Mesodermal cell (in vitro differentiated cells): ENCODE measurements at regions not wholly inside any gene's neighbourhood (a gene's known extent, or its start where the extent isn't known, plus 50 kb on each side); places are given as distances from the start of the nearest gene placed in this dataset.

ENCODE experiments used
- H3K27ac ChIP-seq: 2 replicates; pipeline ENCODE4 v1.7.0; 2013; ENCODE audit warnings: mild to moderate bottlenecking, low read depth, low read length, moderate library complexity; ENCODE audit not compliant: severe bottlenecking
- H3K36me3 ChIP-seq: 2 replicates; pipeline ENCODE4 v1.7.1; 2013; ENCODE audit warnings: mild to moderate bottlenecking, low read length, moderate library complexity; ENCODE audit not compliant: control insufficient read depth, insufficient read depth
- H3K4me1 ChIP-seq: one replicate; pipeline ENCODE4 v1.7.1; 2013; ENCODE audit warnings: mild to moderate bottlenecking, low read length; ENCODE audit not compliant: insufficient read depth, control insufficient read depth, poor library complexity, severe bottlenecking
- H3K4me3 ChIP-seq: 2 replicates; pipeline ENCODE4 v1.7.0; 2013; ENCODE audit warnings: low read length, control low read depth, mild to moderate bottlenecking; ENCODE audit not compliant: insufficient read depth, poor library complexity, severe bottlenecking; ENCODE audit errors: extremely low read depth
- H3K9me3 ChIP-seq: 2 replicates; pipeline ENCODE4 v1.7.1; 2013; ENCODE audit warnings: mild to moderate bottlenecking, low read length, moderate library complexity; ENCODE audit not compliant: control insufficient read depth
- WGBS, 2 experiments: methylation state at CpG; one replicate each; pipeline ENCODE4 v1.1.5; 2013; ENCODE audit warnings: missing lambda C conversion rate in 2 of 2; ENCODE audit not compliant: insufficient coverage in 2 of 2; 5-methylcytosine and 5-hydroxymethylcytosine counted together

DNA sequence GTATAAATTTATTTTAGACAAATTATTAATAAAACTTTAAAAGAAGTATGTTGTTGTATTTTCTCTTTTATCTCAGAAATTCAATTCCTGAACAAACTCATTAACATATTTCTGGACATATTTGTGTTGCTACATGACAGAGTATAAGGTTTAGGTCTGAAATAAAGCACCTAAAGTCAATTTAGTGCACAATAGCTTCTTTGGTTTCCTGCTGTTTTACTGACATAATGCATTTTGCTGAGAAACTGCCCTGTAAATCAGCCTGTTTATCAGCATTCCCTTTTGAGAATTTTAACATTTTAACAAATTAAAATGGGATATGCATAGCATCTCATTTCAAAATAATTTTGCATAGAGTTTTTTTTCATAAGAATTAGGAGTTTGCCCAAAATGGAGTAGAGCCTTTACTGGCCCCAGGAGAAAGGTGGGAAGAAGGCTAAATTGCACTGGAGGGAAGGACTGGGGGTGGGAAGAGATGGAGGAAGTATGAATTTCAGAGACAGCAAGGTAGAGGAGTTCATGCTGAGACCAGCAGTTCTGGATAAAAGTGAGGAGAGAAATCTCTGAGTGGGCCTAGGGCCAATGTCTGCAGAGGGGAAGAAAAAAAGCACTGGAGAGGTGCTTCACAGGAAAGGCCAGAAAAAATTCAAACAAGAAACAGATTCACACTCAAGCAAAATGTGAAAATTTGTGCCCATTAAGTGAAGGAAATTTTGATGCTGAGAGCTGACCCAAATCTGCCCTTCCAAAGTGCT, 324.2 kb upstream of the HSF2 start:
- H3K27ac ChIP-seq: no peak overlapping the region
- H3K4me3 ChIP-seq: no peak overlapping the region
- no peaks in the 10 kb centered on the region for H3K36me3 ChIP-seq
- no peaks in the 10 kb centered on the region for H3K9me3 ChIP-seq
- no peaks in the 10 kb centered on the region for H3K4me1 ChIP-seq

DNA sequence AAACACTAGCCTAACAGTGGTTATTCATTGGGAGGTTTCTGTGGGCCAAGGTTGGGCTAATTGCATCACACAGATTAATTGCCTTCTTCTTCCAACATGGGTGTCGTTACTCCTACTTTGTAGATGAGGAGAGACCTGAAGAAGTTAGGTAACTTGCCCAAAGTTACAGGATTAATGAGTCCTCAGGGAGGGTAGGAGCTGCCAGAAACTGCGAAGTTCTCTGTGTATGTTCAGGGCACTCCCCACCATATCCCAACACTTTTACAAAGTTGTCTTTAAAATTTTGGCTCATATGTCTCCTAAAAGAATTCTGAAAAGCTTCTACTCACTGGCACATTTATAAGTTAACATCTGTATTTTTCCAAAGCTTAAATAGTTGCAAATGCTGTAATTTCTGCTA, 323.5 kb upstream of the HSF2 start:
- Histone ChIP-seq H3K4me1 (no peaks in the 10 kb centered on the region), H3K4me3 (no peak overlapping the region), H3K36me3 (no peaks in the 10 kb centered on the region), H3K9me3 (no peaks in the 10 kb centered on the region), H3K27ac (no peak overlapping the region)
- 60% methylated on average over 1 of the region's 2 CpGs; no CpG with 5 or more reads in 1 of the 2 experiments for WGBS, 2 experiments

DNA sequence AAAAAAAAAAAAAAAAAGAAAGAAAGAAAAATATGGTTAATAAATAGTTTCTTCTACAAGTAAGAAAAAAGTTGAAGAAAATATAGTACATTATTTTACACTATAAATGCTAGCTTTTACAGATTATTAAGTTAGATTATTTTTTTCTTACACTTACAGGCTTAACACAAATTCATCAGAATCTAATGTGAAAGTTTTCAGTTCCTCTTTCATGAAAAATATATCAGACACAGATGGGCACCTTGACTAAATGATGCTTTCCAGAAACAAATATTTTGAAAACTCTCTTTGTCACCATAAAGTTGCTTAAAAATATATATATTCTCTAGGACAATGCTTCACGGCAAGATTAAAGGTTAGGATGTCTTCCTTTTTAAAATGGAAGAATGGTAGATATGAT, 321.8 kb upstream of the HSF2 start:
- WGBS, 2 experiments: no CpG with 5 or more reads among the region's 1 CpG
- Histone ChIP-seq H3K27ac (no peak overlapping the region), H3K9me3 (no peaks in the 10 kb centered on the region), H3K36me3 (no peaks in the 10 kb centered on the region), H3K4me3 (no peak overlapping the region), H3K4me1 (no peaks in the 10 kb centered on the region)

DNA sequence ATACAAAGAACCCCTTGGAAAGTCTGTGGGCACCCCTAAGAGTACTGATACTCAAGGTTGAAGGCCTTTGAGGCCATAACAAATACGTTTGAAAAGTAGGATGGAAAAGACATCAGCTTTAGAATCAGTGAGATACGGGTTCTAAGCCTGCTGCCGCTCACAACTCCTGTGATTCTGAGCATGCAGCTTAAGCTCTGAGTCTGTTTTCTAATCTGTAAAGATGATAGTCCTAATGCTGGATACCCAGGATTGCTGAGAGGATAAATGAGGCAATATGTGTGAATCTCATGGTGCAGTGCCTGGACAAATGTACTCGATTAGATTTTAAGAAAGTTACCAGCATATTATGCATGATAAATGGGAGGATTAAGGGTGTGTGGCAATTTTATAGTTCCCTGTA, 321.0 kb upstream of the HSF2 start:
- H3K27ac ChIP-seq: no peak overlapping the region
- no peaks in the 10 kb centered on the region for H3K36me3 ChIP-seq
- no peak overlapping the region for H3K4me3 ChIP-seq
- WGBS, 2 experiments: 92 to 94% methylated on average over 2 to 4 of the region's 4 CpGs
- no peaks in the 10 kb centered on the region for H3K9me3 ChIP-seq
- H3K4me1 ChIP-seq: no peaks in the 10 kb centered on the region

DNA sequence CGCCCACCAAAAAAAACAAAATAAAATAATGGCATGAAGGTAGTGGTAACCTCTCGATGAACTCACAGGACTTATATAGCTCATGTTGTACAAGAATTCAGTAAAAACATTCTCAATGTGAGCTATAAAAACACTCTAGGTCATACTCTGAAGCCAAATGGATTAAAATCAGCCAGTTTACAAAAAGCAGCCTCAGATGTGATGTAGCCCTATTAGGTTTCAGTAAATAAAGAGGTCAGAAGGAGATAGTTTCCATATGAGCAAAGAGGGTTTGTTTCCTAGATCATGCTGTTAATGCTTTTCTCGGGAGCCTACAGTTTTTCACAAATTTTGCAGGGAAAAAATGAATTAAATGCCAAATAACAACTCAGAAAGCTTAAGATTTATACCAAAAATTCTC, 319.5 kb upstream of the HSF2 start:
- no CpG with 5 or more reads among the region's 3 CpGs for WGBS, 2 experiments
- Histone ChIP-seq H3K27ac (no peak overlapping the region), H3K4me1 (no peaks in the 10 kb centered on the region), H3K4me3 (no peak overlapping the region), H3K9me3 (no peaks in the 10 kb centered on the region), H3K36me3 (no peaks in the 10 kb centered on the region)

DNA sequence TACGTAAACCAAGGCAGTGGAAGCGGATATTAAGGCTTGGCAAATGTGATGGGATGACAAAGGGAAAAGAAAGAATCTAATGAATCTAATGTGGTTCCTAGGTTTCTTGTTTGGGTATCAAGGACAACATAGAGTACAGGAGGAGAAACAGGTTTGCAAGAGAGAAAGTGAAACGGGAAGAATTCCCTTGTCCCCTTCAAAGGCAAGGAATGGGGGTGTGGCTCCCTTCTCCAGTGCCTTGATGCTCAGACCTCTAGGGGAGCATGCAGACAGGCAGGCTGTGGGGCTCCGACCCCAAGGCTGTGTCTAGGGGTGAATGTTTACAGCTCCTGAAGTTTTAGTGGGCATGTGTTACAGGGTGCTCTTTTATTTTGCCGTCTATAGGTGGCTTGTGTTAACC, 317.5 kb upstream of the HSF2 start:
- WGBS, 2 experiments: 89 to 96% methylated on average over 3 to 4 of the region's 5 CpGs
- H3K9me3 ChIP-seq: no peaks in the 10 kb centered on the region
- H3K27ac ChIP-seq: no peak overlapping the region
- no peaks in the 10 kb centered on the region for H3K4me1 ChIP-seq
- no peak overlapping the region for H3K4me3 ChIP-seq
- H3K36me3 ChIP-seq: no peaks in the 10 kb centered on the region

DNA sequence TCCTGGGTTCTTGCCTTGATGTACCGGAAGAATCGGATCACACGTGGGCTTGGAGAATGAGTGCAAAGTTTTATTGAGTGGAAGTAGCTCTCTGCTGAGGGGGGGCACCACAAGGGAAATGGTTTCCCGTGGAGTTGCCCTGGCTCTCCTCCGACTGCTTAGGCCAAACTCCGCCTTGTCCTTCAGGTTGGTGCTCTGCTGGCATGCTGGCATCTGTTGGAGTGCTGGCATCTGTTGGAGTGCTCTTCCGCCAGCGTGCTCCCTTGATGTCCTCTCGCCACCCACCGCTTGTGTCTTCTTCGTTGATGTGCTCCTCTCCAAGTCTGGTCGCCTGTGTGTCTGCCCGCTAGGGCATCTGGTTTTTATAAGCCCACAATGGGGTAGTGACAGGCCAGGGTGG, 317.1 kb upstream of the HSF2 start:
- Histone ChIP-seq H3K4me1 (no peaks in the 10 kb centered on the region), H3K27ac (no peak overlapping the region), H3K4me3 (no peak overlapping the region), H3K9me3 (no peaks in the 10 kb centered on the region), H3K36me3 (no peaks in the 10 kb centered on the region)
- WGBS, 2 experiments: 97 to 100% methylated on average over 6 to 10 of the region's 13 CpGs

DNA sequence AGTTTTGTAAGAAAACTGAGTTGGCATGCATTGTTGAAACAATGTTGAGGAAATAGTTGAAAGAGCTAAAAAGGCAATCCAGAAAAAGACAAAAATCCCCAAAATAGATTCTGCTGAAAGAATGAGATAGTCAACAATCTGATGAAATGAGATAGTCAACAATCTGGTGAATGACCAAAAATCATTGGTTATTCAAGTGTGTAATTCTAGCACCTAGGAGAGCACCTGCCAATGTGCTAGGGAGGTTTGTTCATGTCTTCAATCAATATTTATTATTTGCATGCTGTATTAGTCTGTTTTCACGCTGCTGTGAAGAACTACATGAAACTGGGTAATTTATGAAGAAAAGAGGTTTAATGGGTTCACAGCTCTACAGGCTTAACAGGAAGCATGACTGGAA, 307.1 kb upstream of the HSF2 start:
- WGBS, 2 experiments: 86% methylated on average over 1 of the region's 1 CpG; no CpG with 5 or more reads in 1 of the 2 experiments
- H3K4me1 ChIP-seq: no peaks in the 10 kb centered on the region
- no peaks in the 10 kb centered on the region for H3K9me3 ChIP-seq
- no peak overlapping the region for H3K4me3 ChIP-seq
- H3K27ac ChIP-seq: no peak overlapping the region
- H3K36me3 ChIP-seq: no peaks in the 10 kb centered on the region

DNA sequence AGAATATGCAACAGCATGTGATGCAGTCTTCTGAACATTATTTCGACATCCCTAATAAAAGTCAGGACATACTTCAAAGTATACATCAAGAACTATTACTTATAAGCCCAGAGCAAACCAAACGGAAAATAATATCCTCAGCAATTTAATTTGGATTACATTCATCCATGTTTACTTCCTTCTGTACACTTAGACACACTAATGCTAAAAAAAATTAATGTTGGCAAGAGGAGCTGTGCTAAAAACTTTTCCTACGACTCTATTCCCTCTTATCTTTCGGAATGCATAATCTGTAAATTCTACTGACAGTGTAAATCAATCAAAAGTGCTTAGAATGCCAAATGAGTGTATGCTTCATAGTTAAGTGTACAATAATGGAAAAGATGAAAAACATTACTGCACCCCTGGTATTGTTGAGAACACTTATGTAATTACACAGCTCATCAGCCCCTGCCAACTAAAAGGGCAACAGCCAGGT, 301.2 kb upstream of the HSF2 start:
- Histone ChIP-seq H3K4me1 (no peaks in the 10 kb centered on the region), H3K36me3 (no peaks in the 10 kb centered on the region), H3K27ac (no peak overlapping the region), H3K4me3 (no peak overlapping the region), H3K9me3 (no peaks in the 10 kb centered on the region)
- WGBS, 2 experiments: 80 to 100% methylated on average over 1 to 2 of the region's 4 CpGs

DNA sequence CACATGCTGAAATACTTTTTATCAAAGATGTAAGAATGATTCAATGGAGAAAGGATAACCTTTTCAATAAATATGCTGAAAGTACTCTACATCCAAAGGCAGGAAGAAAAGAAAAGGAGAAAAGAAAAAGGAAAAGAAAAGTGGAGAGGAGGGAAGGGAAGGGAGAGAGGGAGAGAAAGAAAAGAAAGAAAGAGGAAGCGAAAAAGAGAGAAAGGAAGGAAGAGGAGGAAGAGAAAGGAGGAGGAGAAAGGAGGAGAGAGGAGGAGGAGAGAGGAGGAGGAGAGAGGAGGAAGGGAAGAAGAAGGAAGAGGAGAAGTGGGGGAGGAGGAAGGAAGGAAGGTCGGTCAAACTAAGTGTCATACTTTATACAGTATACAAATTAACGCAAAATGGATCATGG, 297.4 kb upstream of the HSF2 start:
- Histone ChIP-seq H3K4me1 (no peaks in the 10 kb centered on the region), H3K36me3 (no peaks in the 10 kb centered on the region), H3K9me3 (no peaks in the 10 kb centered on the region), H3K4me3 (no peak overlapping the region), H3K27ac (no peak overlapping the region)
- WGBS, 2 experiments: 90 to 94% methylated on average over 1 of the region's 3 CpGs

DNA sequence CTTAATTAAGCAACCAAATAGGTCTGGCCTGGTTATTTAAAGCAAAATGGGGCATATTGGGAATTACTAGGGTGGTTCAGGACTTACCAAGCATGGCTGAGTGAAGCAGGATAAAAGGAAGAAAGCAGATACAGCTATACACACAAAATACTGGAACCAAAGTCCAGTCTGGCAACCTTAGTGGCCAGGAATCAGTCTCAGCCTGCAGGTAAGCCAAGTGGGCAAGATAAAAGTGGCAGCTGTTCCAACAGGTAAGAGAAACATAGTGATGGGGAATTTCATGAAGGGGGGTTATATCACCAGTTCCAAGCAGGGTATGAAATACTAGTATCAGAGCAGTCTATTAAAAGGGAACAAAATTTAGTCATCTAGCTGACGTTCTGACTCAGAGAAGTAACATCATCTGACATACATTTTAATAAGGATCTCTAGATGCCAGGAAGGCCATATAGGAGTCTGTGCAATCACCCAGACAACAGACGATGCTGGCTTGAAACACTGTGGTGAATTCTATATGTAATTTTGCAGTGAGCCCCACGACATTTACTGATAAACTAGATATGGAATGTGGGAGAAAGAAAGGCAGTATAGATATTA, 292.1 kb upstream of the HSF2 start:
- Histone ChIP-seq H3K4me3 (no peak overlapping the region), H3K4me1 (no peaks in the 10 kb centered on the region), H3K27ac (no peak overlapping the region), H3K36me3 (no peaks in the 10 kb centered on the region), H3K9me3 (no peaks in the 10 kb centered on the region)
- 85 to 91% methylated on average over 2 to 3 of the region's 3 CpGs for WGBS, 2 experiments
